ENCODE measurements at regions not wholly inside any gene's neighbourhood (a gene's known extent, or its start where the extent isn't known, plus 50 kb on each side); places are given as distances from the start of the nearest gene placed in this dataset.

GRCh38 chr3:66819993-66820501, 178.1 kb upstream of the KBTBD8 start:
- TF ChIP-seq, protein P1, sequence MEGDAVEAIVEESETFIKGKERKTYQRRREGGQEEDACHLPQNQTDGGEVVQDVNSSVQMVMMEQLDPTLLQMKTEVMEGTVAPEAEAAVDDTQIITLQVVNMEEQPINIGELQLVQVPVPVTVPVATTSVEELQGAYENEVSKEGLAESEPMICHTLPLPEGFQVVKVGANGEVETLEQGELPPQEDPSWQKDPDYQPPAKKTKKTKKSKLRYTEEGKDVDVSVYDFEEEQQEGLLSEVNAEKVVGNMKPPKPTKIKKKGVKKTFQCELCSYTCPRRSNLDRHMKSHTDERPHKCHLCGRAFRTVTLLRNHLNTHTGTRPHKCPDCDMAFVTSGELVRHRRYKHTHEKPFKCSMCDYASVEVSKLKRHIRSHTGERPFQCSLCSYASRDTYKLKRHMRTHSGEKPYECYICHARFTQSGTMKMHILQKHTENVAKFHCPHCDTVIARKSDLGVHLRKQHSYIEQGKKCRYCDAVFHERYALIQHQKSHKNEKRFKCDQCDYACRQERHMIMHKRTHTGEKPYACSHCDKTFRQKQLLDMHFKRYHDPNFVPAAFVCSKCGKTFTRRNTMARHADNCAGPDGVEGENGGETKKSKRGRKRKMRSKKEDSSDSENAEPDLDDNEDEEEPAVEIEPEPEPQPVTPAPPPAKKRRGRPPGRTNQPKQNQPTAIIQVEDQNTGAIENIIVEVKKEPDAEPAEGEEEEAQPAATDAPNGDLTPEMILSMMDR (IDR thresholded peaks at IDR 0.05; ENCODE audit: insufficient read depth in 1 of 2, low read depth in 1 of 2, low read length in 1 of 2, severe bottlenecking in 1 of 2, unreplicated experiment in 1 of 2), result no peak
- no peak for DNase-seq
- H3K4me3 Mint-ChIP-seq (ENCODE audit: unreplicated experiment), result no peak overlapping the region

DNA sequence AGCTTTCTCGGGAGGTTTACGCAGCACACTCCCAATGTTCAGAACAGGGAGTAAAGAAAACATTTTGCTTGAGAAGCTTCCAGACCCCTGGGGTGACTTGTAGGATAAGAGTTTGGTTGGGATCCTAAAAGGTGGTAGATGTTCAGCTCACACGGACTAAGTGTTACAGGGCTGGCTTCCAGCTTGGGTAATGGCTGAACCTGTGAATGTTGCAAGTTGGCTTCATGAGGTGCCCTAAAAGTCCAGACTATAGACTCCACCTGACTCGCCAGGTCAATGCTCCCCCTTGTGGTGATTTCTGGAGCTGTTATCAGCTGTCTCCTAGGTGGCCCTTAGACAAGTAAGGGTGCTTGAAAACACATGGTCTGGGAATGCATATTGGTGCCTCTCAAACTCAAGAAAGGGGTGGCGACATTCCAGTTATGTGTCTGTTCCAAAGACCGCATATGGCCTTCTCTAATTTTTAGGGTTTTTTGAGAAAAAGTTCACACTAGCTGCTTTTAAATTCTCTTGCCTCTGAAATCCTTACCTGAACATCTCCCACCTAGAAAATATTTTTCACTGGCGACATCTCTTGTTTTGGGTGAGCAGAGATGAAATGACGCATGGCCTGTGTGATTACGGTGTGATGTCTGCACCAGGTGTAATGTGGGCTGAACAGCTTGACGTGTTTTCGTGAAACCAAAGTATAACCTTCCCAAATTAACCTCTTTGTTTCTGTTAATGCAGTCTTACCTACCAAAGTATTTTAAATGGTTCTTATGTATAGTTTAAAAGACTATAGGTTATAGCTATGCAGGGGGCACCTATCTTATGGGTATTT, 175.7 kb upstream of the KBTBD8 start:
- no peaks in the 10 kb centered on the region for H3K9me3 ChIP-seq
- Mint-ChIP-seq H3K4me1 (ENCODE audit: low read depth, unreplicated experiment) (peaks cover 6% of the 10 kb centered on the region), H3K4me3 (ENCODE audit: unreplicated experiment) (no peak overlapping the region), H3K27me3 (ENCODE audit: insufficient read depth, unreplicated experiment) (no peaks in the 10 kb centered on the region), H3K36me3 (ENCODE audit: insufficient read depth, unreplicated experiment) (no peaks in the 10 kb centered on the region), H3K9me3 (ENCODE audit: unreplicated experiment) (no peaks in the 10 kb centered on the region), H3K27ac (ENCODE audit: unreplicated experiment) (no peak overlapping the region)
- no TSS peak for BruUV-seq (replicated peaks)
- no peaks in the 10 kb centered on the region for H3K27me3 ChIP-seq (replicated peaks; ENCODE audit: control insufficient read depth, insufficient read depth, low read length)
- POLR2A ChIA-PET, result no interaction called here
- no peaks in the 10 kb centered on the region for H3K36me3 ChIP-seq (ENCODE audit: control insufficient read depth, insufficient read depth, low read length)
- TF ChIP-seq, protein P1 (IDR thresholded peaks at IDR 0.05; ENCODE audit: insufficient read depth in 1 of 2, low read depth in 1 of 2, low read length in 1 of 2, severe bottlenecking in 1 of 2, unreplicated experiment in 1 of 2), result peak; percentile 61 to 81
- intact Hi-C loops (cut with micrococcal nuclease; ENCODE audit: unreplicated experiment), result loop anchor here (1.0 kb wide), 1 partner anchor 546 kb away; no protein-coding TSS in a partner anchor
- no peak overlapping the region for H3K4me3 ChIP-seq (ENCODE audit: low read depth, low read length)
- CTCF ChIA-PET, result interaction anchor here (0.6 to 1.1 kb wide), 12 partner anchors 12 to 569 kb away, joined by 3 to 5 read pairs (median 3); no protein-coding TSS in a partner anchor
- H3K4me1 ChIP-seq, result no peaks in the 10 kb centered on the region
- peak; percentile 79 to 83 for DNase-seq

More at GRCh38 chr3:66819993-66820501, 178.1 kb upstream of the KBTBD8 start:
- no TSS peak for BruUV-seq (replicated peaks)
- H3K27me3 ChIP-seq (replicated peaks; ENCODE audit: control insufficient read depth, insufficient read depth, low read length), result no peaks in the 10 kb centered on the region
- H3K36me3 ChIP-seq (ENCODE audit: control insufficient read depth, insufficient read depth, low read length), result no peaks in the 10 kb centered on the region
- H3K4me3 ChIP-seq (ENCODE audit: low read depth, low read length), result no peak overlapping the region
- ChIA-PET POLR2A (no interaction called here), CTCF (interaction anchor here (0.6 kb wide), 1 partner anchor 1415 kb away, joined by 3 read pairs; no protein-coding TSS in a partner anchor)
- intact Hi-C loops (cut with micrococcal nuclease; ENCODE audit: unreplicated experiment), result loop anchor here (5.0 kb wide), 1 partner anchor 318 kb away; the partner anchor contains the start of gene LRIG1
- H3K9me3 ChIP-seq, result no peaks in the 10 kb centered on the region
- no peaks in the 10 kb centered on the region for H3K9me3 Mint-ChIP-seq (ENCODE audit: unreplicated experiment)
- no peaks in the 10 kb centered on the region for H3K4me1 ChIP-seq
- no peaks in the 10 kb centered on the region for H3K36me3 Mint-ChIP-seq (ENCODE audit: insufficient read depth, unreplicated experiment)
- H3K27me3 Mint-ChIP-seq (ENCODE audit: insufficient read depth, unreplicated experiment), result no peaks in the 10 kb centered on the region
- H3K27ac Mint-ChIP-seq (ENCODE audit: unreplicated experiment), result no peak overlapping the region
- peaks cover 6% of the 10 kb centered on the region for H3K4me1 Mint-ChIP-seq (ENCODE audit: low read depth, unreplicated experiment)

DNA sequence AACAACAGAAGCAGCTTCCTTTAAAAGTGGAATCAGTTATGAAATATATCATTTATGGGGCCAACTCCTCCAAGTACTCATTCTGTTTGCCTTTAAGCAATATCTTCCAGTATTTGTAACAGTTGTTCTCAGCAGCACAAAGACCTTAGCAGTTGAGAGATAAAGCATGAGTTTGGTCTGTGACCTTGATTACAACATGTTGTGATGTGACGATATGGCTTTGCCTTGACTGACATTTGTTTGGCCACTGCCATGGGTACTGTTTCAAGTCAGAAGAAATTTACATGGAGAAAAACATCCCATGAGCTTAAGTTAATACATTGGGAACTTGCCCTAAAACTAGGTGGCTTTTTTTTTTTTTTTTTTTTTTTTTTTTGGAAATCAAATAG, 175.1 kb upstream of the KBTBD8 start:
- Mint-ChIP-seq H3K4me1 (ENCODE audit: low read depth, unreplicated experiment) (peaks cover 6% of the 10 kb centered on the region), H3K27ac (ENCODE audit: unreplicated experiment) (no peak overlapping the region), H3K9me3 (ENCODE audit: unreplicated experiment) (no peaks in the 10 kb centered on the region), H3K27me3 (ENCODE audit: insufficient read depth, unreplicated experiment) (no peaks in the 10 kb centered on the region), H3K4me3 (ENCODE audit: unreplicated experiment) (no peak overlapping the region), H3K36me3 (ENCODE audit: insufficient read depth, unreplicated experiment) (no peaks in the 10 kb centered on the region)
- H3K4me1 ChIP-seq, result no peaks in the 10 kb centered on the region
- POLR2A ChIA-PET, result no interaction called here
- no peak for DNase-seq
- H3K4me3 ChIP-seq (ENCODE audit: low read depth, low read length), result no peak overlapping the region
- CTCF ChIA-PET, result interaction anchor here (0.6 to 1.0 kb wide), 3 partner anchors 11 to 306 kb away, joined by 4 read pairs; no protein-coding TSS in a partner anchor
- no peaks in the 10 kb centered on the region for H3K27me3 ChIP-seq (replicated peaks; ENCODE audit: control insufficient read depth, insufficient read depth, low read length)
- TF ChIP-seq, protein P1 (IDR thresholded peaks at IDR 0.05; ENCODE audit: insufficient read depth in 1 of 2, low read depth in 1 of 2, low read length in 1 of 2, severe bottlenecking in 1 of 2, unreplicated experiment in 1 of 2), result no peak
- BruUV-seq (replicated peaks), result no TSS peak
- no peaks in the 10 kb centered on the region for H3K9me3 ChIP-seq
- intact Hi-C loops (cut with micrococcal nuclease; ENCODE audit: unreplicated experiment), result no loop called here
- H3K36me3 ChIP-seq (ENCODE audit: control insufficient read depth, insufficient read depth, low read length), result no peaks in the 10 kb centered on the region
